B cell (primary cell): ENCODE measurements at regions not wholly inside any gene's neighbourhood (a gene's known extent, or its start where the extent isn't known, plus 50 kb on each side); places are given as distances from the start of the nearest gene placed in this dataset.

Experiments used
- EZH2 ChIP-seq: IDR thresholded peaks from 2 replicates; pipeline ENCODE4 v1.6.1; 2012; ENCODE audit warnings: borderline replicate concordance, low read depth, mild to moderate bottlenecking, moderate library complexity, low read length; ENCODE audit not compliant: insufficient read depth, poor library complexity, severe bottlenecking
- TF ChIP-seq, protein P1 (sequence below): fragments of 200-600 bp; IDR thresholded peaks from one replicate; pipeline ENCODE4 v1.8.0; 2022; ENCODE audit warnings: antibody characterized with exemption, mild to moderate bottlenecking

GRCh38 chr14:25680934-25681333 is 631.0 kb upstream of the STXBP6 start:
- TF ChIP-seq, protein P1, sequence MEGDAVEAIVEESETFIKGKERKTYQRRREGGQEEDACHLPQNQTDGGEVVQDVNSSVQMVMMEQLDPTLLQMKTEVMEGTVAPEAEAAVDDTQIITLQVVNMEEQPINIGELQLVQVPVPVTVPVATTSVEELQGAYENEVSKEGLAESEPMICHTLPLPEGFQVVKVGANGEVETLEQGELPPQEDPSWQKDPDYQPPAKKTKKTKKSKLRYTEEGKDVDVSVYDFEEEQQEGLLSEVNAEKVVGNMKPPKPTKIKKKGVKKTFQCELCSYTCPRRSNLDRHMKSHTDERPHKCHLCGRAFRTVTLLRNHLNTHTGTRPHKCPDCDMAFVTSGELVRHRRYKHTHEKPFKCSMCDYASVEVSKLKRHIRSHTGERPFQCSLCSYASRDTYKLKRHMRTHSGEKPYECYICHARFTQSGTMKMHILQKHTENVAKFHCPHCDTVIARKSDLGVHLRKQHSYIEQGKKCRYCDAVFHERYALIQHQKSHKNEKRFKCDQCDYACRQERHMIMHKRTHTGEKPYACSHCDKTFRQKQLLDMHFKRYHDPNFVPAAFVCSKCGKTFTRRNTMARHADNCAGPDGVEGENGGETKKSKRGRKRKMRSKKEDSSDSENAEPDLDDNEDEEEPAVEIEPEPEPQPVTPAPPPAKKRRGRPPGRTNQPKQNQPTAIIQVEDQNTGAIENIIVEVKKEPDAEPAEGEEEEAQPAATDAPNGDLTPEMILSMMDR, result no peak
- TF ChIP-seq EZH2, result no peak
